Keratinocyte (primary cell): ENCODE measurements at regions not wholly inside any gene's neighbourhood (a gene's known extent, or its start where the extent isn't known, plus 50 kb on each side); places are given as distances from the start of the nearest gene placed in this dataset.

Experiments
- DNase-seq: peaks from one replicate; pipeline ENCODE4 v3.0.0-alpha.2; 2011; ENCODE audit warnings: low read depth, missing footprints, low spot score
- FAIRE-seq: peaks from 2 replicates; lab custom pipeline; 2011; peaks lifted over from hg19 to GRCh38; lab: Jason Lieb, UNC
- H2AFZ ChIP-seq: 2 replicates; pipeline ENCODE4 v1.6.0; 2012; ENCODE audit warnings: low read length, control low read depth, inconsistent platforms; ENCODE audit not compliant: control insufficient read depth
- H3K27ac ChIP-seq: 2 replicates; pipeline ENCODE4 v1.5.1; 2011; ENCODE audit warnings: low read length; ENCODE audit not compliant: control insufficient read depth, insufficient read depth
- H3K27me3 ChIP-seq: 3 replicates; pipeline ENCODE4 v1.6.0; 2011; ENCODE audit warnings: low read length; ENCODE audit not compliant: control insufficient read depth, insufficient read depth; ENCODE audit errors: extremely low read depth
- H3K36me3 ChIP-seq, 2 experiments: 2 replicates in 1 of 2; 3 replicates in 1 of 2; pipeline ENCODE4 v1.5.1; 2011; ENCODE audit warnings: low read length in 2 of 2, mild to moderate bottlenecking in 1 of 2; ENCODE audit not compliant: control insufficient read depth in 2 of 2, insufficient read depth in 2 of 2; ENCODE audit errors: extremely low read depth in 1 of 2
- H3K4me1 ChIP-seq: 3 replicates; pipeline ENCODE4 v1.5.1; 2011; ENCODE audit warnings: low read length; ENCODE audit not compliant: control insufficient read depth, insufficient read depth; ENCODE audit errors: extremely low read depth
- H3K4me2 ChIP-seq: 3 replicates; pipeline ENCODE4 v1.6.0; 2011; ENCODE audit warnings: low read depth, low read length; ENCODE audit not compliant: control insufficient read depth, insufficient read depth; ENCODE audit errors: extremely low read depth
- H3K4me3 ChIP-seq, 3 experiments: fragments of 200-600 bp in 1 of 3; sonication (generic) in 1 of 3; 2 replicates in 2 of 3; 3 replicates in 1 of 3; pipeline ENCODE4 v1.5.1; 2011 to 2016; ENCODE audit warnings: low read length in 3 of 3, mild to moderate bottlenecking in 3 of 3, control low read depth in 2 of 3, inconsistent platforms in 1 of 3, low read depth in 1 of 3, mixed read lengths in 1 of 3, mixed run types in 1 of 3, moderate library complexity in 1 of 3; ENCODE audit not compliant: control insufficient read depth in 2 of 3, insufficient read depth in 2 of 3; ENCODE audit errors: extremely low read depth in 1 of 3
- H3K79me2 ChIP-seq: 2 replicates; pipeline ENCODE4 v1.6.0; 2012; ENCODE audit warnings: low read length; ENCODE audit not compliant: control insufficient read depth, insufficient read depth
- H3K9ac ChIP-seq: 3 replicates; pipeline ENCODE4 v1.6.0; 2011; ENCODE audit warnings: low read length; ENCODE audit not compliant: control insufficient read depth, insufficient read depth; ENCODE audit errors: extremely low read depth
- H3K9me1 ChIP-seq: 3 replicates; pipeline ENCODE4 v1.6.0; 2011; ENCODE audit warnings: low read length; ENCODE audit not compliant: control insufficient read depth, insufficient read depth; ENCODE audit errors: extremely low read depth
- H3K9me3 ChIP-seq: 2 replicates; pipeline ENCODE4 v1.5.1; 2012; ENCODE audit warnings: low read depth, low read length; ENCODE audit not compliant: control insufficient read depth
- H4K20me1 ChIP-seq: 3 replicates; pipeline ENCODE4 v1.6.0; 2011; ENCODE audit warnings: low read length; ENCODE audit not compliant: control insufficient read depth, insufficient read depth; ENCODE audit errors: extremely low read depth
- CTCF ChIP-seq, 3 experiments: IDR thresholded peaks in 1 of 3; conservative IDR thresholded peaks in 1 of 3; optimal IDR thresholded peaks in 1 of 3; 2 replicates in 2 of 3; 3 replicates in 1 of 3; pipeline versions ENCODE3 to v1.5.1; 2011; ENCODE audit warnings: low read length in 3 of 3, mild to moderate bottlenecking in 3 of 3, moderate library complexity in 2 of 3, control low read depth in 1 of 3, inconsistent platforms in 1 of 3; ENCODE audit not compliant: insufficient read depth in 2 of 3; ENCODE audit errors: extremely low read depth in 1 of 3
- EZH2 ChIP-seq: IDR thresholded peaks from one replicate; pipeline ENCODE4 v1.6.1; 2012; ENCODE audit warnings: inconsistent platforms, mild to moderate bottlenecking, low read length, moderate library complexity
- dilution Hi-C: fragments of 300-500 bp; cut with MboI; formaldehyde crosslinking; loops from one replicate; pipeline ENCODE4 v1.7.0; 2020; ENCODE audit warnings: low sequenced_read_pairs; ENCODE audit not compliant: extremely low pct_ligation_motif_present

DNA sequence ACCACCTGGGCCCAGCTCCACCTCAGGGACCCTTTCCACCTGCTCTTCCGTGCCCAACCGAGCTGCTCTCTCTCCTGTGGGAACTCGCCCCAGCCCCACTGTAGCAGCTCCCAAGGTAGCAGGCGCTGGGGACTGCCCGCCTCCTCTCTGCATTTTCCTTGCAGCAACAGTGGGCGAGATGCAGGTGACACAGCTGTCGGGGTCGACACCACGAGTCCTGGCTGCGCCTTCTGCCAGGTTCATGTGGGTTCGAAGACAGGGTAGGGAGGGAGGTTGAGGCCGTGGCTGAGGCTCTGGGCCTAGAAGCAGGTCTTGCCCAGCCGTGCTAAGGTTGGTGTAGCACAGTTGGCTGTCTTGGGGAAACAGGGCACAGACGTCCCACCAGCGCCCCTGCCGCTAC is 245.2 kb upstream of the FSTL5 start:
- FAIRE-seq: no peak
- H3K9ac ChIP-seq: no peak overlapping the region
- no peaks in the 10 kb centered on the region for H4K20me1 ChIP-seq
- no peaks in the 10 kb centered on the region for H3K9me1 ChIP-seq
- no peaks in the 10 kb centered on the region for H3K9me3 ChIP-seq
- no peak overlapping the region for H3K27ac ChIP-seq
- no peak overlapping the region for H3K4me2 ChIP-seq
- no peak for DNase-seq
- H3K79me2 ChIP-seq: no peaks in the 10 kb centered on the region
- no peak for TF ChIP-seq EZH2
- no peak for TF ChIP-seq CTCF (optimal IDR thresholded peaks at IDR 0.05 in 1 of 3, IDR thresholded peaks at IDR 0.05 in 1 of 3, conservative IDR thresholded peaks at IDR 0.05 in 1 of 3; ENCODE audit: extremely low read depth in 1 of 3, insufficient read depth in 2 of 3, low read length in 3 of 3)
- H3K27me3 ChIP-seq: no peaks in the 10 kb centered on the region
- H3K4me1 ChIP-seq: no peaks in the 10 kb centered on the region
- no peaks in the 10 kb centered on the region for H3K36me3 ChIP-seq
- dilution Hi-C loops: no loop called here
- H2AFZ ChIP-seq: no peak overlapping the region
- H3K4me3 ChIP-seq: no peak overlapping the region

GRCh38 chr4:162408309-162408708 is 244.5 kb upstream of the FSTL5 start:
- no peak overlapping the region for H3K9ac ChIP-seq
- FAIRE-seq (no peak), DNase-seq (no peak)
- no peaks in the 10 kb centered on the region for H3K27me3 ChIP-seq
- H4K20me1 ChIP-seq: no peaks in the 10 kb centered on the region
- H3K4me2 ChIP-seq: no peak overlapping the region
- no peaks in the 10 kb centered on the region for H3K4me1 ChIP-seq
- dilution Hi-C loops: no loop called here
- H3K9me1 ChIP-seq: no peaks in the 10 kb centered on the region
- H3K79me2 ChIP-seq: no peaks in the 10 kb centered on the region
- H3K4me3 ChIP-seq: no peak overlapping the region
- no peak overlapping the region for H3K27ac ChIP-seq
- H3K36me3 ChIP-seq: no peaks in the 10 kb centered on the region
- H3K9me3 ChIP-seq: no peaks in the 10 kb centered on the region
- H2AFZ ChIP-seq: no peak overlapping the region
- no peak for TF ChIP-seq CTCF (optimal IDR thresholded peaks at IDR 0.05 in 1 of 3, IDR thresholded peaks at IDR 0.05 in 1 of 3, conservative IDR thresholded peaks at IDR 0.05 in 1 of 3; ENCODE audit: extremely low read depth in 1 of 3, insufficient read depth in 2 of 3, low read length in 3 of 3)
- TF ChIP-seq EZH2: no peak
